ENCODE measurements at regions not wholly inside any gene's neighbourhood (a gene's known extent, or its start where the extent isn't known, plus 50 kb on each side); places are given as distances from the start of the nearest gene placed in this dataset.
"Not testable (repeated sequence)": the region's sequence is repeated elsewhere in the genome, so short reads cannot be mapped to it uniquely, and the experiment has no call there.

DNA sequence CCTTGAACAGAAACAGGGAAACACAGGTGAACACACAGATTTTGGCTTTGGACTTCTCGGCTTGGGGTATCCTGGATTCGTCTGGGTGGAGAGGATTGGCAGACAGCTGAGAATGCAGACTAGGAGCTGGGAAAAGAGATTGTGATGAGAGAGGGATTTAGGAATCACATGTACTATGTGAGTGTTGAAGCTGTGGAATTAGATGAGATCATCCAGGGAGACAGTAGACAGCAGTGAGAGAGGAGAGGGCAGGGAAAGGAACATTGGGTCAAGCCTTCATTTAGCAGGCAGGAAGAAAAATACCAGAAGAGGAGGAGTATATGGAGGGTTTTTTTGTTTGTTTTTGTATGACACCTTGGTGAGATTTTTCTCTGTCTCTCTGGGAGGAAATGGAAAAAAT lies 262.1 kb upstream of the TBL1XR1 start:
- Histone ChIP-seq H3K79me2 (ENCODE audit: control insufficient read depth, insufficient read depth, low read length) (no peaks in the 10 kb centered on the region), H3K36me3 (ENCODE audit: control insufficient read depth, insufficient read depth, low read length) (no peaks in the 10 kb centered on the region), H4K5ac (ENCODE audit: low read length) (no peak overlapping the region), H3K4me1 (ENCODE audit: control insufficient read depth, low read depth, low read length) (peaks cover 2% of the 10 kb centered on the region), H2BK15ac (replicated peaks; ENCODE audit: low read depth) (no peak overlapping the region), H3K4me3 (ENCODE audit: low read length) (no peak overlapping the region), H3K9ac (ENCODE audit: low read length) (no peak overlapping the region), H3K27ac (ENCODE audit: low read depth, low read length) (no peak overlapping the region), H3K4ac (ENCODE audit: low read depth, low read length) (no peak overlapping the region), H3K4me2 (ENCODE audit: low read length) (no peak overlapping the region), H2AK5ac (ENCODE audit: low read length) (no peak overlapping the region), H4K8ac (ENCODE audit: low read depth, low read length) (no peak overlapping the region), H3K56ac (ENCODE audit: low read length) (peak overlapping the region; percentile 11), H3K18ac (ENCODE audit: low read length) (no peak overlapping the region), H2BK5ac (ENCODE audit: low read length) (no peak overlapping the region), H3K27me3 (ENCODE audit: insufficient read depth, low read length, poor library complexity) (no peaks in the 10 kb centered on the region), H3K79me1 (ENCODE audit: low read length) (no peaks in the 10 kb centered on the region), H3K23ac (ENCODE audit: low read length) (no peak overlapping the region), H2BK120ac (ENCODE audit: low read depth, low read length) (no peak overlapping the region)
- no CpG with 5 or more reads among the region's 2 CpGs for WGBS (ENCODE audit: extremely low coverage, insufficient coverage, low lambda C conversion rate)
- peak; percentile 86 for DNase-seq

GRCh38 chr3:177460047-177460446 lies 262.8 kb upstream of the TBL1XR1 start:
- Histone ChIP-seq H2BK5ac (ENCODE audit: low read length) (no peak overlapping the region), H2AK5ac (ENCODE audit: low read length) (no peak overlapping the region), H3K36me3 (ENCODE audit: control insufficient read depth, insufficient read depth, low read length) (no peaks in the 10 kb centered on the region), H2BK120ac (ENCODE audit: low read depth, low read length) (no peak overlapping the region), H3K27me3 (ENCODE audit: insufficient read depth, low read length, poor library complexity) (no peaks in the 10 kb centered on the region), H3K79me1 (ENCODE audit: low read length) (no peaks in the 10 kb centered on the region), H3K4ac (ENCODE audit: low read depth, low read length) (no peak overlapping the region), H3K4me1 (ENCODE audit: control insufficient read depth, low read depth, low read length) (peaks cover 2% of the 10 kb centered on the region), H2BK15ac (replicated peaks; ENCODE audit: low read depth) (no peak overlapping the region), H3K56ac (ENCODE audit: low read length) (peak overlapping the region; percentile 43), H3K79me2 (ENCODE audit: control insufficient read depth, insufficient read depth, low read length) (no peaks in the 10 kb centered on the region), H3K18ac (ENCODE audit: low read length) (no peak overlapping the region), H3K23ac (ENCODE audit: low read length) (no peak overlapping the region), H3K4me2 (ENCODE audit: low read length) (no peak overlapping the region), H4K8ac (ENCODE audit: low read depth, low read length) (no peak overlapping the region), H3K27ac (ENCODE audit: low read depth, low read length) (no peak overlapping the region), H4K5ac (ENCODE audit: low read length) (no peak overlapping the region), H3K9ac (ENCODE audit: low read length) (no peak overlapping the region), H3K4me3 (ENCODE audit: low read length) (no peak overlapping the region)
- no CpG with 5 or more reads among the region's 7 CpGs for WGBS (ENCODE audit: extremely low coverage, insufficient coverage, low lambda C conversion rate)
- peak; percentile 72 for DNase-seq

GRCh38 chr3:177461765-177462164 lies 264.5 kb upstream of the TBL1XR1 start:
- no CpG with 5 or more reads among the region's 3 CpGs for WGBS (ENCODE audit: extremely low coverage, insufficient coverage, low lambda C conversion rate)

DNA sequence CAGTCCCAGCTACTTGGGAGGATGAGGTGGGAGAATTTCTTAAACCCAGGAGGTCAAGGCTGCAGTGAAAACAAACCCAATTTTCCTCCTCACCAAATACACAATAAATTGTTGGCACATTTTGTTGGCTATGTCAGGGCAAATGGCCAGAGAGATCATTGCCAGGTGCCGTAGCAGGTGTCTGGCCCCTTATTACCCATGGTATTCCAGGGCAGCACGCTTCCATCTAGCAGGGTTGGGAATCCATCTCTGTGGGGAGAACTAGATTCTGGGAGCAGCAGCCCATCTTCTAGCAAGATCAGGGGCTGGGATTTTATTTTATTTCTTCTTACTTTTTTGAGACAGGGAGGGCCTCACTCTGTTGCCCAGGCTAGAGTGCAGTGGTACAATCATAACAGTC lies 266.1 kb upstream of the TBL1XR1 start:
- DNase-seq; H2AK5ac ChIP-seq (ENCODE audit: low read length); H3K9ac ChIP-seq (ENCODE audit: low read length); H3K4me2 ChIP-seq (ENCODE audit: low read length); H4K8ac ChIP-seq (ENCODE audit: low read depth, low read length); H4K5ac ChIP-seq (ENCODE audit: low read length); H3K56ac ChIP-seq (ENCODE audit: low read length); H2BK5ac ChIP-seq (ENCODE audit: low read length); H3K36me3 ChIP-seq (ENCODE audit: control insufficient read depth, insufficient read depth, low read length); H3K79me2 ChIP-seq (ENCODE audit: control insufficient read depth, insufficient read depth, low read length); H3K27ac ChIP-seq (ENCODE audit: low read depth, low read length); H2BK120ac ChIP-seq (ENCODE audit: low read depth, low read length); H3K4me3 ChIP-seq (ENCODE audit: low read length); H3K18ac ChIP-seq (ENCODE audit: low read length); H3K23ac ChIP-seq (ENCODE audit: low read length); H3K79me1 ChIP-seq (ENCODE audit: low read length); H3K4ac ChIP-seq (ENCODE audit: low read depth, low read length); H3K27me3 ChIP-seq (ENCODE audit: insufficient read depth, low read length, poor library complexity); H3K4me1 ChIP-seq (ENCODE audit: control insufficient read depth, low read depth, low read length): not testable (repeated sequence)
- H2BK15ac ChIP-seq (replicated peaks; ENCODE audit: low read depth) = peak overlapping the region; percentile 65
- WGBS (ENCODE audit: extremely low coverage, insufficient coverage, low lambda C conversion rate) = no CpG with 5 or more reads among the region's 2 CpGs

More at GRCh38 chr3:177461765-177462164, 264.5 kb upstream of the TBL1XR1 start:
- H3K27ac ChIP-seq (ENCODE audit: low read depth, low read length) = no peak overlapping the region
- H3K36me3 ChIP-seq (ENCODE audit: control insufficient read depth, insufficient read depth, low read length) = no peaks in the 10 kb centered on the region
- DNase-seq = no peak
- H2AK5ac ChIP-seq (ENCODE audit: low read length) = no peak overlapping the region
- H3K79me2 ChIP-seq (ENCODE audit: control insufficient read depth, insufficient read depth, low read length) = no peaks in the 10 kb centered on the region
- H4K5ac ChIP-seq (ENCODE audit: low read length) = no peak overlapping the region
- no peak overlapping the region for H3K23ac ChIP-seq (ENCODE audit: low read length)
- H3K4me1 ChIP-seq (ENCODE audit: control insufficient read depth, low read depth, low read length) = peaks cover 2% of the 10 kb centered on the region
- H2BK120ac ChIP-seq (ENCODE audit: low read depth, low read length) = no peak overlapping the region
- H3K56ac ChIP-seq (ENCODE audit: low read length) = no peak overlapping the region
- no peak overlapping the region for H3K4ac ChIP-seq (ENCODE audit: low read depth, low read length)
- H2BK5ac ChIP-seq (ENCODE audit: low read length) = no peak overlapping the region
- no peak overlapping the region for H3K9ac ChIP-seq (ENCODE audit: low read length)
- no peak overlapping the region for H3K18ac ChIP-seq (ENCODE audit: low read length)
- H4K8ac ChIP-seq (ENCODE audit: low read depth, low read length) = no peak overlapping the region
- H3K27me3 ChIP-seq (ENCODE audit: insufficient read depth, low read length, poor library complexity) = no peaks in the 10 kb centered on the region
- H2BK15ac ChIP-seq (replicated peaks; ENCODE audit: low read depth) = no peak overlapping the region
- H3K4me3 ChIP-seq (ENCODE audit: low read length) = no peak overlapping the region
- no peak overlapping the region for H3K4me2 ChIP-seq (ENCODE audit: low read length)
- H3K79me1 ChIP-seq (ENCODE audit: low read length) = no peaks in the 10 kb centered on the region

- H3K4me3 ChIP-seq (ENCODE audit: low read length) = no peak overlapping the region
- H3K79me2 ChIP-seq (ENCODE audit: control insufficient read depth, insufficient read depth, low read length) = no peaks in the 10 kb centered on the region
- no peak overlapping the region for H3K27ac ChIP-seq (ENCODE audit: low read depth, low read length)
- peak; percentile 84 for DNase-seq
- H3K4me2 ChIP-seq (ENCODE audit: low read length) = no peak overlapping the region
- H4K8ac ChIP-seq (ENCODE audit: low read depth, low read length) = no peak overlapping the region
- H2AK5ac ChIP-seq (ENCODE audit: low read length) = no peak overlapping the region
- H4K5ac ChIP-seq (ENCODE audit: low read length) = no peak overlapping the region
- no peaks in the 10 kb centered on the region for H3K27me3 ChIP-seq (ENCODE audit: insufficient read depth, low read length, poor library complexity)
- no peaks in the 10 kb centered on the region for H3K79me1 ChIP-seq (ENCODE audit: low read length)
- no peak overlapping the region for H3K4ac ChIP-seq (ENCODE audit: low read depth, low read length)
- no peaks in the 10 kb centered on the region for H3K36me3 ChIP-seq (ENCODE audit: control insufficient read depth, insufficient read depth, low read length)
- no peak overlapping the region for H2BK5ac ChIP-seq (ENCODE audit: low read length)
- no peak overlapping the region for H3K9ac ChIP-seq (ENCODE audit: low read length)
- H3K23ac ChIP-seq (ENCODE audit: low read length) = no peak overlapping the region
- no peak overlapping the region for H3K56ac ChIP-seq (ENCODE audit: low read length)
- H3K18ac ChIP-seq (ENCODE audit: low read length) = no peak overlapping the region
- no CpG with 5 or more reads among the region's 6 CpGs for WGBS (ENCODE audit: extremely low coverage, insufficient coverage, low lambda C conversion rate)
- H2BK15ac ChIP-seq (replicated peaks; ENCODE audit: low read depth) = peak overlapping the region; percentile 65
- H2BK120ac ChIP-seq (ENCODE audit: low read depth, low read length) = no peak overlapping the region
- H3K4me1 ChIP-seq (ENCODE audit: control insufficient read depth, low read depth, low read length) = peaks cover 5% of the 10 kb centered on the region
Measured at GRCh38 chr3:177463863-177464262, 266.6 kb upstream of the TBL1XR1 start.

All from mesendoderm (in vitro differentiated cells).